ENCODE measurements at regions not wholly inside any gene's neighbourhood (a gene's known extent, or its start where the extent isn't known, plus 50 kb on each side); places are given as distances from the start of the nearest gene placed in this dataset.

DNA sequence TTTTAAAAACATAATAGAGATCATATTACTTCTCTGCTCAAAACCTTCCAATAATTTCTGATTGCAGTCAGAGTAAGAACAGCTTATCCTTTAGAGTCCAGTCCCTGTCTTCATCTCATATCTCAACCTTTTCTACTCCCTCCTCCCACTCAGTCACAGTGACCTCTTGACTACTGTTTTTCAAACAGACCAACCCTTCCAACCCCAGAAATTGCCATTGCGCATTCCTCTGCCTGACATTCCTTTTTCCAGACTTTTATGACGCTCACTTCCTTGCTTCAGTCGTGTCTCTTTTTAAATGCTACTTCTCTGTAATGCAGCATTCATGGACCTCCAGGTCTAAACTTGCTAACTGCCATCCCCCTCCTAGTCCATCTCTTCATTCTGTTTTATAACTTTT lies 800.5 kb downstream of the BRINP1 start:
- TF ChIP-seq, protein P1, sequence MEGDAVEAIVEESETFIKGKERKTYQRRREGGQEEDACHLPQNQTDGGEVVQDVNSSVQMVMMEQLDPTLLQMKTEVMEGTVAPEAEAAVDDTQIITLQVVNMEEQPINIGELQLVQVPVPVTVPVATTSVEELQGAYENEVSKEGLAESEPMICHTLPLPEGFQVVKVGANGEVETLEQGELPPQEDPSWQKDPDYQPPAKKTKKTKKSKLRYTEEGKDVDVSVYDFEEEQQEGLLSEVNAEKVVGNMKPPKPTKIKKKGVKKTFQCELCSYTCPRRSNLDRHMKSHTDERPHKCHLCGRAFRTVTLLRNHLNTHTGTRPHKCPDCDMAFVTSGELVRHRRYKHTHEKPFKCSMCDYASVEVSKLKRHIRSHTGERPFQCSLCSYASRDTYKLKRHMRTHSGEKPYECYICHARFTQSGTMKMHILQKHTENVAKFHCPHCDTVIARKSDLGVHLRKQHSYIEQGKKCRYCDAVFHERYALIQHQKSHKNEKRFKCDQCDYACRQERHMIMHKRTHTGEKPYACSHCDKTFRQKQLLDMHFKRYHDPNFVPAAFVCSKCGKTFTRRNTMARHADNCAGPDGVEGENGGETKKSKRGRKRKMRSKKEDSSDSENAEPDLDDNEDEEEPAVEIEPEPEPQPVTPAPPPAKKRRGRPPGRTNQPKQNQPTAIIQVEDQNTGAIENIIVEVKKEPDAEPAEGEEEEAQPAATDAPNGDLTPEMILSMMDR (optimal IDR thresholded peaks at IDR 0.05 in 1 of 3, IDR thresholded peaks at IDR 0.05 in 1 of 3, conservative IDR thresholded peaks at IDR 0.05 in 1 of 3; ENCODE audit: extremely low read depth in 1 of 3, insufficient read depth in 2 of 3, low read length in 3 of 3) = no peak
- TF ChIP-seq EZH2 (IDR thresholded peaks at IDR 0.05; ENCODE audit: low read length) = no peak
